SK-N-SH (cell line): ENCODE measurements at regions not wholly inside any gene's neighbourhood (a gene's known extent, or its start where the extent isn't known, plus 50 kb on each side); places are given as distances from the start of the nearest gene placed in this dataset.
"Not testable (repeated sequence)": the region's sequence is repeated elsewhere in the genome, so short reads cannot be mapped to it uniquely, and the experiment has no call there.

Experiments used
- CTCF ChIA-PET: fragments of 300-600, 350-600 bp; formaldehyde crosslinking; extraction: SDS; loops from one replicate; lab custom pipeline; 2021; lab: Yijun Ruan, JAX
- POLR2A ChIA-PET: fragments of 350-600 bp; sonication (Branson Sonifier 250); formaldehyde crosslinking; extraction: SDS; loops from one replicate; lab custom pipeline; 2020; ENCODE audit warnings: antibody characterized with exemption, inconsistent platforms; lab: Yijun Ruan, JAX
- DNase-seq: peaks from one replicate; pipeline ENCODE4 v3.0.0; 2012
- H2AFZ ChIP-seq: fragments of 200-600 bp; sonication (generic); 2 replicates; pipeline ENCODE4 v1.8.1; 2016; ENCODE audit warnings: antibody characterized with exemption, mild to moderate bottlenecking, low read depth
- H3F3A ChIP-seq: fragments of 200-600 bp; sonication (generic); replicated peaks from 2 replicates; pipeline ENCODE3; 2016; ENCODE audit warnings: antibody characterized with exemption, mild to moderate bottlenecking; ENCODE audit not compliant: insufficient read depth
- H3K27ac ChIP-seq, 2 experiments: fragments of 200-500 bp in 1 of 2; fragments of 200-600 bp in 1 of 2; sonication (Bioruptor generic) in 1 of 2; sonication (generic), shearing (Covaris generic) in 1 of 2; 2 replicates each; pipeline versions ENCODE4 v1.5.1 to v1.6.1; 2014 to 2016; ENCODE audit warnings: low read depth in 2 of 2, inconsistent platforms in 1 of 2, low read length in 1 of 2, mild to moderate bottlenecking in 1 of 2, mixed read lengths in 1 of 2
- H3K27me3 ChIP-seq: fragments of 200-600 bp; sonication (generic), shearing (Covaris generic); 2 replicates; pipeline ENCODE4 v1.6.1; 2016; ENCODE audit warnings: mixed run types; ENCODE audit not compliant: insufficient read depth
- H3K36me3 ChIP-seq, 2 experiments: fragments of 200-500 bp in 1 of 2; fragments of 200-600 bp in 1 of 2; sonication (Bioruptor generic) in 1 of 2; sonication (generic) in 1 of 2; replicated peaks in 1 of 2; 2 replicates each; pipeline versions ENCODE3 to v1.5.1; 2014 to 2016; ENCODE audit warnings: low read length in 1 of 2, mild to moderate bottlenecking in 1 of 2; ENCODE audit not compliant: insufficient read depth in 2 of 2, control insufficient read depth in 1 of 2
- H3K4me1 ChIP-seq, 2 experiments: fragments of 200-500 bp in 1 of 2; fragments of 200-600 bp in 1 of 2; sonication (Bioruptor generic) in 1 of 2; sonication (generic), shearing (Covaris generic) in 1 of 2; 2 replicates each; pipeline versions ENCODE4 v1.5.1 to v1.6.1; 2014 to 2016; ENCODE audit warnings: low read depth in 1 of 2, low read length in 1 of 2, mixed run types in 1 of 2; ENCODE audit not compliant: insufficient read depth in 2 of 2, control insufficient read depth in 1 of 2
- H3K4me2 ChIP-seq: fragments of 200-600 bp; sonication (generic), shearing (Covaris generic); 2 replicates; pipeline ENCODE4 v1.6.1; 2017; ENCODE audit warnings: mixed run types
- H3K4me3 ChIP-seq, 2 experiments: fragments of 200-500 bp in 1 of 2; fragments of 200-600 bp in 1 of 2; sonication (Bioruptor generic) in 1 of 2; sonication (generic), shearing (Covaris generic) in 1 of 2; 2 replicates each; pipeline versions ENCODE4 v1.5.1 to v1.8.1; 2014 to 2016; ENCODE audit warnings: low read depth in 2 of 2, inconsistent platforms in 1 of 2, low read length in 1 of 2, mild to moderate bottlenecking in 1 of 2, mixed read lengths in 1 of 2, moderate library complexity in 1 of 2
- H3K79me2 ChIP-seq: fragments of 200-600 bp; sonication (generic); 2 replicates; pipeline ENCODE4 v1.8.1; 2017; ENCODE audit warnings: mild to moderate bottlenecking; ENCODE audit not compliant: insufficient read depth
- H3K9ac ChIP-seq: fragments of 200-600 bp; sonication (generic); 2 replicates; pipeline ENCODE4 v1.6.1; 2017; ENCODE audit warnings: mixed run types
- H3K9me2 ChIP-seq: fragments of 200-600 bp; sonication (generic); 2 replicates; pipeline ENCODE4 v1.6.1; 2017; ENCODE audit warnings: mixed run types
- H3K9me3 ChIP-seq: fragments of 200-600 bp; sonication (generic); 2 replicates; pipeline ENCODE4 v1.6.1; 2017; ENCODE audit warnings: mixed run types, mild to moderate bottlenecking, moderate library complexity
- H4K20me1 ChIP-seq: fragments of 200-600 bp; sonication (generic); 2 replicates; pipeline ENCODE4 v1.6.1; 2017; ENCODE audit warnings: mild to moderate bottlenecking, mixed run types; ENCODE audit not compliant: insufficient read depth
- CHD2 ChIP-seq: fragments of 150-350 bp; IDR thresholded peaks from 2 replicates; pipeline ENCODE4 v1.6.1; 2018; ENCODE audit warnings: low read length; ENCODE audit not compliant: partially characterized antibody
- ELF1 ChIP-seq: IDR thresholded peaks from 2 replicates; pipeline ENCODE4 v1.4.0; 2012
- EP300 ChIP-seq, 2 experiments: IDR thresholded peaks; 2 replicates each; pipeline versions ENCODE4 v1.4.0 to v1.6.1; 2012; ENCODE audit warnings: borderline replicate concordance in 1 of 2, low read depth in 1 of 2, low read length in 1 of 2
- FOSL2 ChIP-seq: IDR thresholded peaks from 2 replicates; pipeline ENCODE4 v1.4.0; 2012; ENCODE audit warnings: low read depth, mild to moderate bottlenecking, moderate library complexity, borderline replicate concordance
- FOXM1 ChIP-seq: IDR thresholded peaks from 2 replicates; pipeline ENCODE4 v1.4.0; 2012; ENCODE audit warnings: low read depth, mild to moderate bottlenecking
- GABPA ChIP-seq: IDR thresholded peaks from 2 replicates; pipeline ENCODE4 v1.4.0; 2012; ENCODE audit warnings: low read depth, mild to moderate bottlenecking
- GATA2 ChIP-seq: sonication (generic); formaldehyde crosslinking; IDR thresholded peaks from 2 replicates; pipeline ENCODE4 v1.5.0; 2020; ENCODE audit warnings: mild to moderate bottlenecking, missing genetic modification reagents
- JUND ChIP-seq: IDR thresholded peaks from 2 replicates; pipeline ENCODE4 v1.4.0; 2012
- MXI1 ChIP-seq: IDR thresholded peaks from 2 replicates; pipeline ENCODE4 v1.6.1; 2012; ENCODE audit warnings: mild to moderate bottlenecking, low read depth, low read length, improper control_type of control experiment
- NFIC ChIP-seq: IDR thresholded peaks from 2 replicates; pipeline ENCODE4 v1.4.0; 2012; ENCODE audit warnings: borderline replicate concordance
- NRF1 ChIP-seq: IDR thresholded peaks from 2 replicates; pipeline ENCODE4 v1.6.1; 2012; ENCODE audit warnings: low read depth, mild to moderate bottlenecking, low read length
- POLR2AphosphoS5 ChIP-seq: IDR thresholded peaks from 2 replicates; pipeline ENCODE4 v1.6.1; 2012; ENCODE audit warnings: low read depth, low read length
- RAD21 ChIP-seq: IDR thresholded peaks from 2 replicates; pipeline ENCODE4 v1.6.1; 2012; ENCODE audit warnings: mild to moderate bottlenecking, low read length
- RCOR1 ChIP-seq: fragments of 150-350 bp; IDR thresholded peaks from 2 replicates; pipeline ENCODE4 v1.6.1; 2017; ENCODE audit warnings: antibody characterized with exemption, low read length
- RXRA ChIP-seq: IDR thresholded peaks from 2 replicates; pipeline ENCODE4 v1.4.0; 2012; ENCODE audit warnings: low read depth, mild to moderate bottlenecking, borderline replicate concordance
- SIN3A ChIP-seq: IDR thresholded peaks from 2 replicates; pipeline ENCODE4 v1.6.1; 2012; ENCODE audit warnings: low read depth, mild to moderate bottlenecking, low read length, moderate library complexity, borderline replicate concordance
- WGBS: methylation state at CpG from one replicate; pipeline ENCODE4 v1.1.6; 2017; ENCODE audit warnings: low lambda C conversion rate; 5-methylcytosine and 5-hydroxymethylcytosine counted together
- TF ChIP-seq, protein P1 (sequence below): fragments of 150-350 bp; IDR thresholded peaks from 2 replicates; pipeline ENCODE4 v1.6.1; 2017; ENCODE audit warnings: antibody characterized with exemption, low read length, low read depth, borderline replicate concordance
- TF ChIP-seq, protein P2 (sequence below): IDR thresholded peaks from 2 replicates; pipeline ENCODE4 v1.4.0; 2012; ENCODE audit warnings: low read depth, borderline replicate concordance
- TF ChIP-seq, protein P3 (sequence below): IDR thresholded peaks from 2 replicates; pipeline ENCODE4 v1.4.0; 2012; ENCODE audit warnings: low read depth

DNA sequence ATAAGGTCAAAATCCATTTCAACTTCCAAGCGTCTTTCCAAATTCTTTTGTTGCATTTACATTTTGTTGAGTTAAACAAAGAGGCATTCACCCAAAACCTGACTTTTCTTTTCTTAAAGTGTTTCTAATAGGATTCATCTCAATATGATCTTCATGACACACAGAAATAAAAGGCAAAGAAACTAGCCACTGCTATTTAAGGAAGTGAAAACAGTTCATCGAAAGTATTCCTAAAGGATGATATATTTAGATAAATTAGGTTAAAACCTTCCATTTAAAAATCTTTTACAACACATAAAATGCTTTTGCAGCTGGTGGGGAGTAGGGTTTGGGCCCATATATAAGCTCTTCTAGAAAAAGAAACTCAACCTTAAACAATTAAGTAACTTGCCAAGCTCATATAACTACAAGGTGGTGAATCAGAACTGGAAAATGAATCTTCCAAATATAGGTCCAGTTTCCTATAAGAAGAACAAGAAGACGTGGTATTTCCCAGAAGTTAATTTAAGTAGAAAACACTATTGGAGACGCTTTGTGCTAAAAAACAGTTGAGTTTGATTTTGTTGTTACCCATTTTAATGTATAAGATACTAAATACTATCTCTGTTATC is 336.0 kb upstream of the HNRNPA3 start:
- no peaks in the 10 kb centered on the region for H3K9me2 ChIP-seq
- no peak overlapping the region for H3K9ac ChIP-seq
- H3K4me3 ChIP-seq, result no peak overlapping the region
- H3K27me3 ChIP-seq, result no peaks in the 10 kb centered on the region
- H3K79me2 ChIP-seq, result no peaks in the 10 kb centered on the region
- 35% methylated on average over 4 of the region's 4 CpGs for WGBS
- no peaks in the 10 kb centered on the region for H3F3A ChIP-seq
- H3K27ac ChIP-seq, result no peak overlapping the region
- no peak for TF ChIP-seq RXRA
- no peak for TF ChIP-seq FOXM1
- TF ChIP-seq, protein P1, sequence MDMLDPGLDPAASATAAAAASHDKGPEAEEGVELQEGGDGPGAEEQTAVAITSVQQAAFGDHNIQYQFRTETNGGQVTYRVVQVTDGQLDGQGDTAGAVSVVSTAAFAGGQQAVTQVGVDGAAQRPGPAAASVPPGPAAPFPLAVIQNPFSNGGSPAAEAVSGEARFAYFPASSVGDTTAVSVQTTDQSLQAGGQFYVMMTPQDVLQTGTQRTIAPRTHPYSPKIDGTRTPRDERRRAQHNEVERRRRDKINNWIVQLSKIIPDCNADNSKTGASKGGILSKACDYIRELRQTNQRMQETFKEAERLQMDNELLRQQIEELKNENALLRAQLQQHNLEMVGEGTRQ, result no peak
- no peak for TF ChIP-seq NRF1
- TF ChIP-seq GABPA, result no peak
- TF ChIP-seq, protein P2, sequence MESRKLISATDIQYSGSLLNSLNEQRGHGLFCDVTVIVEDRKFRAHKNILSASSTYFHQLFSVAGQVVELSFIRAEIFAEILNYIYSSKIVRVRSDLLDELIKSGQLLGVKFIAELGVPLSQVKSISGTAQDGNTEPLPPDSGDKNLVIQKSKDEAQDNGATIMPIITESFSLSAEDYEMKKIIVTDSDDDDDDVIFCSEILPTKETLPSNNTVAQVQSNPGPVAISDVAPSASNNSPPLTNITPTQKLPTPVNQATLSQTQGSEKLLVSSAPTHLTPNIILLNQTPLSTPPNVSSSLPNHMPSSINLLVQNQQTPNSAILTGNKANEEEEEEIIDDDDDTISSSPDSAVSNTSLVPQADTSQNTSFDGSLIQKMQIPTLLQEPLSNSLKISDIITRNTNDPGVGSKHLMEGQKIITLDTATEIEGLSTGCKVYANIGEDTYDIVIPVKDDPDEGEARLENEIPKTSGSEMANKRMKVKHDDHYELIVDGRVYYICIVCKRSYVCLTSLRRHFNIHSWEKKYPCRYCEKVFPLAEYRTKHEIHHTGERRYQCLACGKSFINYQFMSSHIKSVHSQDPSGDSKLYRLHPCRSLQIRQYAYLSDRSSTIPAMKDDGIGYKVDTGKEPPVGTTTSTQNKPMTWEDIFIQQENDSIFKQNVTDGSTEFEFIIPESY, result no peak
- TF ChIP-seq FOSL2, result no peak
- TF ChIP-seq, protein P3, sequence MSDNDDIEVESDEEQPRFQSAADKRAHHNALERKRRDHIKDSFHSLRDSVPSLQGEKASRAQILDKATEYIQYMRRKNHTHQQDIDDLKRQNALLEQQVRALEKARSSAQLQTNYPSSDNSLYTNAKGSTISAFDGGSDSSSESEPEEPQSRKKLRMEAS, result no peak
- TF ChIP-seq NFIC, result no peak
- TF ChIP-seq MXI1, result no peak
- no peak for TF ChIP-seq SIN3A
- TF ChIP-seq RAD21, result no peak
- TF ChIP-seq JUND, result no peak
- TF ChIP-seq, all 33 proteins: peak for 0
- CTCF ChIA-PET, result interaction anchor here (1.1 to 1.3 kb wide), 2 partner anchors 13 to 26 kb away, joined by 3 to 5 read pairs; no protein-coding TSS in a partner anchor
- POLR2A ChIA-PET, result no interaction called here
- Histone ChIP-seq H4K20me1 (no peaks in the 10 kb centered on the region), H3K36me3 (no peaks in the 10 kb centered on the region), H3K4me2 (no peak overlapping the region), H3K9me3 (no peaks in the 10 kb centered on the region), H3K4me1 (no peaks in the 10 kb centered on the region), H2AFZ (no peak overlapping the region)
- DNase-seq, result no peak

DNA sequence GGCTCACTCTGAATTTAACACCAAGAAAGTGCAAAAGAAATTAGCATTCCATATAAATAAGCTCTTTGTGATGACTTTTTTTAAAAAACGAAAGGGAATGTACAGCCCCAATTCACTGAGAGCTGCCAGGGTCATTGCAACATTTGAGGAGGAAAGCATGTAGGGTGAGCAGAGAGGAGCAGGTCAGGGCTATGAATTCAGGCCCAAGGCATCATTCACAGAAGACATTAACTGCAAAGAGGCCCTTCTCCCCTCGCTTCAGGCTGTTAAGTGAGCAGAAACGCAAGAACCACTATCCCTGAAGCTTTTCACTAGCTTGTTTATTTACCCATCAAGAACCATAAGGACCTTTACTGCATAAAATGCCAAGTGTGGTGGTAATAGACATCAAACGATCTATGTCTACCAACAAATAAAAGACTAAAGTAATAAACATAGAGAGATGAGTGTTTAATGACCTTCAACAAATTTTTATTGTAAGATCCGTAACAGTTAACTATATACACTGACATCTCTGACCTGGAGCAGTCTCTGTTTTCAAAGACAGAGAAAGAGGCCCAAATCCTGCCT is 333.1 kb upstream of the HNRNPA3 start:
- Histone ChIP-seq H3K9ac (no peak overlapping the region), H4K20me1 (no peaks in the 10 kb centered on the region), H3K4me1 (no peaks in the 10 kb centered on the region), H3K4me2 (no peak overlapping the region), H2AFZ (no peak overlapping the region), H3K79me2 (no peaks in the 10 kb centered on the region), H3K9me3 (no peaks in the 10 kb centered on the region), H3K27me3 (no peaks in the 10 kb centered on the region), H3K4me3 (no peak overlapping the region), H3K36me3 (no peaks in the 10 kb centered on the region), H3K27ac (no peak overlapping the region), H3F3A (no peaks in the 10 kb centered on the region), H3K9me2 (no peaks in the 10 kb centered on the region)
- no peak for TF ChIP-seq RAD21
- TF ChIP-seq, protein P3, result no peak
- no peak for TF ChIP-seq EP300 (IDR thresholded peaks at IDR 0.05; ENCODE audit: borderline replicate concordance in 1 of 2, low read depth in 1 of 2, low read length in 1 of 2)
- no peak for TF ChIP-seq MXI1
- no peak for TF ChIP-seq RXRA
- TF ChIP-seq RCOR1, result no peak
- TF ChIP-seq SIN3A, result no peak
- no peak for TF ChIP-seq FOXM1
- no peak for TF ChIP-seq GATA2 (CRISPR knock-in tag)
- TF ChIP-seq POLR2AphosphoS5, result no peak
- no peak for TF ChIP-seq CHD2
- TF ChIP-seq ELF1, result no peak
- ChIA-PET CTCF (interaction anchor here (0.8 to 1.3 kb wide), 2 partner anchors 25 to 65 kb away, joined by 3 read pairs; no protein-coding TSS in a partner anchor), POLR2A (no interaction called here)
- DNase-seq, result no peak
- WGBS, result 23% methylated on average over 5 of the region's 5 CpGs

DNA sequence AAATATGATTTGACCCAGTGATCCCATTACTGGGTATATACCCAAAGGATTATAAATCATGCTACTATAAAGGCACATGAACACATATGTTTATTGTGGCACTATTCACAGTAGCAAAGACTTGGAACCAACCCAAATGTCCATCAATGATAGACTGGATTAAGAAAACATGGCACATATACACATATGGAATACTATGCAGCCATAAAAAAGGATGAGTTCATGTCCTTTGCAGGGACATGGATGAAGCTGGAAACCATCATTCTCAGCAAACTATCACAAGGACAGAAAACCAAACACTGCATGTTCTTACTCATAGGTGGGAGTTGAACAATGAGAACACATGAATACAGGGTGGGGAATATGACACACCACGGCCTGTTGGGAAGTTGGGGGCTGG is 330.5 kb upstream of the HNRNPA3 start:
- CTCF ChIA-PET, DNase-seq, H3F3A ChIP-seq, H2AFZ ChIP-seq, H3K79me2 ChIP-seq, H3K4me3 ChIP-seq, H3K9me2 ChIP-seq, H4K20me1 ChIP-seq, H3K4me1 ChIP-seq, H3K36me3 ChIP-seq, H3K4me2 ChIP-seq, H3K9me3 ChIP-seq, POLR2A ChIA-PET, H3K27me3 ChIP-seq, H3K9ac ChIP-seq, H3K27ac ChIP-seq: not testable (repeated sequence)
- 32% methylated on average over 1 of the region's 1 CpG for WGBS
